Trophoblast cell (in vitro differentiated cells and primary cell): ENCODE measurements at regions not wholly inside any gene's neighbourhood (a gene's known extent, or its start where the extent isn't known, plus 50 kb on each side); places are given as distances from the start of the nearest gene placed in this dataset.

Experiments used
- DNase-seq, 2 donors: peaks; one replicate each; pipeline ENCODE4 v3.0.0-alpha.2; 2016
- H2AFZ ChIP-seq: 2 replicates; pipeline ENCODE4 v1.6.1; 2013; ENCODE audit warnings: low read length, moderate library complexity, mild to moderate bottlenecking; ENCODE audit not compliant: insufficient read depth, poor library complexity
- H2AK5ac ChIP-seq: 2 replicates; pipeline ENCODE4 v1.6.1; 2013; ENCODE audit warnings: mild to moderate bottlenecking, low read length
- H2BK120ac ChIP-seq: 2 replicates; pipeline ENCODE4 v1.6.1; 2013; ENCODE audit warnings: low read length, mild to moderate bottlenecking, moderate library complexity; ENCODE audit not compliant: insufficient read depth, poor library complexity
- H2BK12ac ChIP-seq: 2 replicates; pipeline ENCODE4 v1.6.1; 2013; ENCODE audit warnings: mild to moderate bottlenecking, low read length, moderate library complexity
- H2BK5ac ChIP-seq: 2 replicates; pipeline ENCODE4 v1.6.1; 2013; ENCODE audit warnings: low read length, low read depth, moderate library complexity, mild to moderate bottlenecking; ENCODE audit not compliant: poor library complexity
- H3K14ac ChIP-seq: 2 replicates; pipeline ENCODE4 v1.6.1; 2013; ENCODE audit warnings: mild to moderate bottlenecking, low read length
- H3K18ac ChIP-seq: 2 replicates; pipeline ENCODE4 v1.6.1; 2013; ENCODE audit warnings: mild to moderate bottlenecking, low read length
- H3K23ac ChIP-seq: 2 replicates; pipeline ENCODE4 v1.6.1; 2013; ENCODE audit warnings: low read length
- H3K27ac ChIP-seq: 2 replicates; pipeline ENCODE4 v1.5.1; 2013; ENCODE audit warnings: low read depth, mild to moderate bottlenecking, inconsistent platforms, low read length, moderate library complexity
- H3K27me3 ChIP-seq: 2 replicates; pipeline ENCODE4 v1.6.1; 2013; ENCODE audit warnings: inconsistent platforms, mild to moderate bottlenecking, low read length, moderate library complexity; ENCODE audit not compliant: insufficient read depth
- H3K36me3 ChIP-seq, 2 experiments: 1 replicate in 1 of 2; 2 replicates in 1 of 2; pipeline ENCODE4 v1.6.1; 2013; ENCODE audit warnings: low read length in 2 of 2, mild to moderate bottlenecking in 2 of 2, moderate library complexity in 1 of 2; ENCODE audit not compliant: insufficient read depth in 2 of 2, control insufficient read depth in 1 of 2
- H3K4ac ChIP-seq: 2 replicates; pipeline ENCODE4 v1.6.1; 2013; ENCODE audit warnings: low read depth, mild to moderate bottlenecking, low read length, moderate library complexity
- H3K4me1 ChIP-seq, 2 experiments: 1 replicate in 1 of 2; 2 replicates in 1 of 2; pipeline ENCODE4 v1.6.1; 2013; ENCODE audit warnings: low read length in 2 of 2, mild to moderate bottlenecking in 2 of 2, moderate library complexity in 1 of 2; ENCODE audit not compliant: insufficient read depth in 2 of 2, control insufficient read depth in 1 of 2
- H3K4me2 ChIP-seq: 2 replicates; pipeline ENCODE4 v1.6.1; 2013; ENCODE audit warnings: inconsistent platforms, mild to moderate bottlenecking, low read length, moderate library complexity
- H3K4me3 ChIP-seq: 2 replicates; pipeline ENCODE4 v1.5.1; 2013; ENCODE audit warnings: mild to moderate bottlenecking, low read depth, low read length, inconsistent platforms
- H3K79me1 ChIP-seq: one replicate; pipeline ENCODE4 v1.6.1; 2013; ENCODE audit warnings: low read length
- H3K79me2 ChIP-seq: 2 replicates; pipeline ENCODE4 v1.6.1; 2013; ENCODE audit warnings: low read length, mild to moderate bottlenecking; ENCODE audit not compliant: control insufficient read depth, insufficient read depth, poor library complexity
- H3K9ac ChIP-seq: 2 replicates; pipeline ENCODE4 v1.6.1; 2013; ENCODE audit warnings: mild to moderate bottlenecking, low read length
- H3K9me3 ChIP-seq: 2 replicates; pipeline ENCODE4 v1.6.1; 2013; ENCODE audit warnings: low read depth, mild to moderate bottlenecking, control low read depth, inconsistent platforms, low read length; ENCODE audit not compliant: insufficient read depth
- H4K12ac ChIP-seq: 2 replicates; pipeline ENCODE4 v1.6.1; 2013; ENCODE audit warnings: low read depth, mild to moderate bottlenecking, low read length, moderate library complexity
- H4K8ac ChIP-seq: 2 replicates; pipeline ENCODE4 v1.6.1; 2013; ENCODE audit warnings: low read depth, mild to moderate bottlenecking, low read length, moderate library complexity
- H4K91ac ChIP-seq: one replicate; pipeline ENCODE4 v1.6.1; 2013; ENCODE audit warnings: low read depth, mild to moderate bottlenecking, low read length, moderate library complexity
- WGBS: extraction: QIAGEN DNeasy Blood & Tissue Kit; methylation state at CpG from one replicate; pipeline ENCODE4 v1.1.7; 2013; ENCODE audit warnings: missing lambda C conversion rate; ENCODE audit not compliant: insufficient read length, insufficient coverage; ENCODE audit errors: extremely low coverage; 5-methylcytosine and 5-hydroxymethylcytosine counted together

GRCh38 chr10:91700788-91701444, 68.0 kb upstream of the PPP1R3C start:
- H4K91ac ChIP-seq: no peak overlapping the region
- no peaks in the 10 kb centered on the region for H3K36me3 ChIP-seq
- H4K8ac ChIP-seq: no peak overlapping the region
- H2BK5ac ChIP-seq: no peak overlapping the region
- no peaks in the 10 kb centered on the region for H3K79me2 ChIP-seq
- no peak overlapping the region for H2BK120ac ChIP-seq
- no peak overlapping the region for H2AFZ ChIP-seq
- no peak overlapping the region for H2BK12ac ChIP-seq
- WGBS: no CpG with 5 or more reads among the region's 5 CpGs
- H3K79me1 ChIP-seq: no peaks in the 10 kb centered on the region
- H3K23ac ChIP-seq: no peak overlapping the region
- DNase-seq: no peak
- no peak overlapping the region for H3K27ac ChIP-seq
- H3K9me3 ChIP-seq: no peaks in the 10 kb centered on the region
- no peak overlapping the region for H3K9ac ChIP-seq
- no peak overlapping the region for H3K4ac ChIP-seq
- peaks cover 0 to 3% of the 10 kb centered on the region in 2 experiments for H3K4me1 ChIP-seq
- no peak overlapping the region for H3K4me2 ChIP-seq
- H3K14ac ChIP-seq: no peak overlapping the region
- no peaks in the 10 kb centered on the region for H3K27me3 ChIP-seq
- H4K12ac ChIP-seq: no peak overlapping the region
- H3K18ac ChIP-seq: no peak overlapping the region
- no peak overlapping the region for H2AK5ac ChIP-seq
- H3K4me3 ChIP-seq: no peak overlapping the region

- Histone ChIP-seq H2AFZ (no peak overlapping the region), H2BK120ac (no peak overlapping the region), H3K79me2 (no peaks in the 10 kb centered on the region), H3K4me2 (no peak overlapping the region), H3K4me1 (peaks cover 0 to 3% of the 10 kb centered on the region in 2 experiments), H3K4ac (no peak overlapping the region), H4K91ac (no peak overlapping the region), H3K14ac (no peak overlapping the region), H3K27me3 (no peaks in the 10 kb centered on the region), H4K12ac (no peak overlapping the region), H2BK5ac (no peak overlapping the region), H2BK12ac (no peak overlapping the region), H4K8ac (no peak overlapping the region), H3K18ac (no peak overlapping the region), H3K9me3 (no peaks in the 10 kb centered on the region), H2AK5ac (no peak overlapping the region), H3K23ac (no peak overlapping the region), H3K36me3 (no peaks in the 10 kb centered on the region), H3K9ac (no peak overlapping the region), H3K79me1 (no peaks in the 10 kb centered on the region), H3K4me3 (no peak overlapping the region), H3K27ac (no peak overlapping the region)
- no peak for DNase-seq
- no CpG with 5 or more reads among the region's 5 CpGs for WGBS
Observed at GRCh38 chr10:91700273-91700672, 67.4 kb upstream of the PPP1R3C start.

- Histone ChIP-seq H3K14ac (no peak overlapping the region), H3K27ac (no peak overlapping the region), H3K4me2 (no peak overlapping the region), H3K9me3 (no peaks in the 10 kb centered on the region), H3K4me3 (no peak overlapping the region), H3K9ac (no peak overlapping the region), H2AFZ (no peak overlapping the region), H3K23ac (no peak overlapping the region), H3K4ac (no peak overlapping the region), H3K18ac (no peak overlapping the region), H3K79me2 (no peaks in the 10 kb centered on the region), H2BK12ac (no peak overlapping the region), H3K79me1 (no peaks in the 10 kb centered on the region), H2BK5ac (no peak overlapping the region), H3K27me3 (no peaks in the 10 kb centered on the region), H3K4me1 (peaks cover 0 to 3% of the 10 kb centered on the region in 2 experiments), H4K12ac (no peak overlapping the region), H3K36me3 (no peaks in the 10 kb centered on the region), H2AK5ac (no peak overlapping the region), H4K91ac (no peak overlapping the region), H2BK120ac (no peak overlapping the region), H4K8ac (no peak overlapping the region)
- DNase-seq: no peak
- WGBS: no CpG with 5 or more reads among the region's 3 CpGs
Observed at GRCh38 chr10:91698258-91698657, 65.4 kb upstream of the PPP1R3C start.

GRCh38 chr10:91694170-91694794, 61.4 kb upstream of the PPP1R3C start:
- Histone ChIP-seq H2BK12ac (no peak overlapping the region), H3K9ac (no peak overlapping the region), H2AK5ac (no peak overlapping the region), H4K8ac (no peak overlapping the region), H3K79me1 (no peaks in the 10 kb centered on the region), H2BK5ac (no peak overlapping the region), H3K14ac (no peak overlapping the region), H3K79me2 (no peaks in the 10 kb centered on the region), H3K36me3 (no peaks in the 10 kb centered on the region), H3K18ac (no peak overlapping the region), H3K23ac (no peak overlapping the region), H2BK120ac (no peak overlapping the region), H3K27me3 (no peaks in the 10 kb centered on the region), H2AFZ (no peak overlapping the region), H3K4me2 (no peak overlapping the region), H3K9me3 (no peaks in the 10 kb centered on the region), H3K4me1 (no peaks in the 10 kb centered on the region), H3K4ac (no peak overlapping the region), H3K27ac (no peak overlapping the region), H3K4me3 (no peak overlapping the region), H4K91ac (no peak overlapping the region), H4K12ac (no peak overlapping the region)
- no CpG with 5 or more reads among the region's 3 CpGs for WGBS
- peak in 1 of 2 donors; percentile 54 for DNase-seq
